Hepatocyte (in vitro differentiated cells): ENCODE measurements at regions not wholly inside any gene's neighbourhood (a gene's known extent, or its start where the extent isn't known, plus 50 kb on each side); places are given as distances from the start of the nearest gene placed in this dataset.

ENCODE experiments used
- CTCF ChIP-seq: fragments of 200-600 bp; sonication (generic); IDR thresholded peaks from 2 replicates; pipeline ENCODE4 v1.5.1; 2016; ENCODE audit warnings: antibody characterized with exemption, mild to moderate bottlenecking; ENCODE audit not compliant: poor library complexity
- EZH2 ChIP-seq: fragments of 200-600 bp; sonication (generic); IDR thresholded peaks from 2 replicates; pipeline ENCODE4 v1.6.1; 2016; ENCODE audit warnings: antibody characterized with exemption, mild to moderate bottlenecking, borderline replicate concordance
- EZH2phosphoT487 ChIP-seq: fragments of 200-600 bp; sonication (generic); IDR thresholded peaks from one replicate; pipeline ENCODE4 v1.6.1; 2018; ENCODE audit warnings: antibody characterized with exemption, mild to moderate bottlenecking, low read depth, moderate library complexity; ENCODE audit not compliant: unreplicated experiment, severe bottlenecking

DNA sequence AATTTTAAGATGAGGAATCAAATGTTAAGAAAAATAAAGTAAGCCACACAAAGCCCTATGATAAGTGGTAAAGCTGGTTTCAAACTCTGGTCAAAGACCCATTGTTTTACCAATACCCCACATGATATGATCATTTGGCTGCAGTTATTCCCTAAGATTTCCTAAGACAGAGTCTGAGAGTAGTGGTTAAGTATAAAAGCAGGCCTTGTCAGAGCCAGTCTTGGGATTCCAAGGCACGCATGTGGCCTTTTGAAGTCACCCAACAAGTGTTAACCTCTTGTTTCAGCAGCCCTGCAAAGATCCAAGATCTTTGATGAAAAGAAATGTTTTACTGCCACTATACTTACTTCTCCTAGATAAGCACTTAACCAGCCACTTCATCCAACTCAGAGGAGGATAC lies 159.2 kb downstream of the SIPA1L2 start:
- TF ChIP-seq CTCF, result no peak
- TF ChIP-seq EZH2phosphoT487, result no peak
- no peak for TF ChIP-seq EZH2
